ENCODE measurements at regions not wholly inside any gene's neighbourhood (a gene's known extent, or its start where the extent isn't known, plus 50 kb on each side); places are given as distances from the start of the nearest gene placed in this dataset.

DNA sequence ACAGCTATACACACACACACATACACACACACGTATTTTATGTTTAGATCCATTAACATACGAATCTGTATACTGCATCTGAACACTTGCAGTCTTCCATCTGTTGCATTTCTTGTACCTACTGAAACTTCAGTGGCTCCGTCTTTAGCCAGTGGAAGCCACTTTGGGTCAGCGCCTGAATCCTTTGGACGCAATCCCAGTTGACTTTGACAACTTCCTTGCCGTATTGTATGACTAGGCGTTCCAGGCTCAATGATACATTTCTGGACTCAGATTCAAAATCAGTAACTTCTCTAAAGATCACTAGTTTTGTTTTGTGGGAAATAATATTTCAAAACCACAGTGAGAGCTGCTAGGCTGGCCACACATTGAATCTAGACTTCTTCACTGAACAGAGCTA is 101.5 kb upstream of the GPC1 start:
- H3K27me3 ChIP-seq (ENCODE audit: control insufficient read depth in 1 of 2, insufficient read depth in 2 of 2, low read length in 2 of 2), result peaks cover 5 to 11% of the 10 kb centered on the region in 2 experiments
- H3K9me3 Mint-ChIP-seq, result peaks cover 6% of the 10 kb centered on the region
- H3K4me1 Mint-ChIP-seq (ENCODE audit: low read depth), result no peaks in the 10 kb centered on the region
- H3K4me1 ChIP-seq (ENCODE audit: insufficient read depth, low read length), result no peaks in the 10 kb centered on the region
- no peak for TF ChIP-seq CTCF (IDR thresholded peaks at IDR 0.05)
- no peaks in the 10 kb centered on the region for H3K36me3 ChIP-seq (ENCODE audit: insufficient read depth, low read length)
- H3K27me3 Mint-ChIP-seq, result peaks cover 34% of the 10 kb centered on the region
- no peak overlapping the region for H3K4me3 ChIP-seq (ENCODE audit: low read length)
- DNase-seq (no peak), ATAC-seq (ENCODE audit: poor library complexity) (no peak)
- no peaks in the 10 kb centered on the region for H3K36me3 Mint-ChIP-seq (ENCODE audit: low read depth)
- POLR2A ChIA-PET, result no interaction called here
- no peak overlapping the region for H3K4me3 Mint-ChIP-seq
- CTCF ChIA-PET, result no interaction called here
- H3K27ac ChIP-seq (ENCODE audit: low read depth in 1 of 2, low read length in 2 of 2), result no peak overlapping the region
- peaks cover 9 to 15% of the 10 kb centered on the region in 2 experiments for H3K9me3 ChIP-seq (ENCODE audit: control insufficient read depth in 1 of 2, insufficient read depth in 1 of 2, low read length in 2 of 2)
- no peak overlapping the region for H3K27ac Mint-ChIP-seq
- intact Hi-C loops (cut with DNase I, micrococcal nuclease), result no loop called here

- H3K4me1 ChIP-seq (ENCODE audit: insufficient read depth, low read length), result no peaks in the 10 kb centered on the region
- no peak for ATAC-seq (ENCODE audit: poor library complexity)
- POLR2A ChIA-PET, result no interaction called here
- Mint-ChIP-seq H3K4me3 (no peak overlapping the region), H3K4me1 (ENCODE audit: low read depth) (no peaks in the 10 kb centered on the region), H3K9me3 (peaks cover 6% of the 10 kb centered on the region), H3K27me3 (peaks cover 33% of the 10 kb centered on the region), H3K36me3 (ENCODE audit: low read depth) (no peaks in the 10 kb centered on the region), H3K27ac (no peak overlapping the region)
- peaks cover 6 to 9% of the 10 kb centered on the region in 2 experiments for H3K9me3 ChIP-seq (ENCODE audit: control insufficient read depth in 1 of 2, insufficient read depth in 1 of 2, low read length in 2 of 2)
- no peak overlapping the region for H3K4me3 ChIP-seq (ENCODE audit: low read length)
- no peak overlapping the region for H3K27ac ChIP-seq (ENCODE audit: low read depth in 1 of 2, low read length in 2 of 2)
- H3K36me3 ChIP-seq (ENCODE audit: insufficient read depth, low read length), result no peaks in the 10 kb centered on the region
- intact Hi-C loops (cut with DNase I, micrococcal nuclease), result no loop called here
- CTCF ChIA-PET, result no interaction called here
- DNase-seq, result no peak
- peaks cover 5 to 9% of the 10 kb centered on the region in 2 experiments for H3K27me3 ChIP-seq (ENCODE audit: control insufficient read depth in 1 of 2, insufficient read depth in 2 of 2, low read length in 2 of 2)
- TF ChIP-seq CTCF (IDR thresholded peaks at IDR 0.05), result no peak
Observed at GRCh38 chr2:240335061-240335460, 100.4 kb upstream of the GPC1 start.

GRCh38 chr2:240336820-240337427 is 98.5 kb upstream of the GPC1 start:
- Histone ChIP-seq H3K9me3 (ENCODE audit: control insufficient read depth in 1 of 2, insufficient read depth in 1 of 2, low read length in 2 of 2) (peaks cover 2 to 12% of the 10 kb centered on the region in 2 experiments), H3K4me3 (ENCODE audit: low read length) (no peak overlapping the region), H3K27me3 (ENCODE audit: control insufficient read depth in 1 of 2, insufficient read depth in 2 of 2, low read length in 2 of 2) (peaks cover 5 to 11% of the 10 kb centered on the region in 2 experiments), H3K36me3 (ENCODE audit: insufficient read depth, low read length) (no peaks in the 10 kb centered on the region), H3K27ac (ENCODE audit: low read depth in 1 of 2, low read length in 2 of 2) (no peak overlapping the region), H3K4me1 (ENCODE audit: insufficient read depth, low read length) (no peaks in the 10 kb centered on the region)
- no peak overlapping the region for H3K4me3 Mint-ChIP-seq
- ChIA-PET POLR2A (no interaction called here), CTCF (no interaction called here)
- intact Hi-C loops (cut with DNase I, micrococcal nuclease), result no loop called here
- DNase-seq, result no peak
- H3K9me3 Mint-ChIP-seq, result no peaks in the 10 kb centered on the region
- no peak overlapping the region for H3K27ac Mint-ChIP-seq
- no peaks in the 10 kb centered on the region for H3K36me3 Mint-ChIP-seq (ENCODE audit: low read depth)
- no peak for TF ChIP-seq CTCF (IDR thresholded peaks at IDR 0.05)
- no peak for ATAC-seq (ENCODE audit: poor library complexity)
- H3K27me3 Mint-ChIP-seq, result peaks cover 33% of the 10 kb centered on the region
- H3K4me1 Mint-ChIP-seq (ENCODE audit: low read depth), result no peaks in the 10 kb centered on the region

All from CD4-positive, alpha-beta T cell (primary cell).